Fibroblast of lung (primary cell): ENCODE measurements at regions not wholly inside any gene's neighbourhood (a gene's known extent, or its start where the extent isn't known, plus 50 kb on each side); places are given as distances from the start of the nearest gene placed in this dataset.

Experiments used
- EZH2 ChIP-seq: IDR thresholded peaks from 2 replicates; pipeline ENCODE4 v1.5.1; 2012; ENCODE audit warnings: low read length, control low read depth, mild to moderate bottlenecking; ENCODE audit errors: missing control alignments
- TF ChIP-seq, protein P1 (sequence below), 2 donors: IDR thresholded peaks in 1 of 2; conservative IDR thresholded peaks in 1 of 2; 1 replicate in 1 of 2; 2 replicates in 1 of 2; pipeline ENCODE4 v1.5.1; 2011 to 2012; ENCODE audit warnings: low read length in 2 of 2, control low read depth in 1 of 2, inconsistent platforms in 1 of 2, low read depth in 1 of 2, mild to moderate bottlenecking in 1 of 2

DNA sequence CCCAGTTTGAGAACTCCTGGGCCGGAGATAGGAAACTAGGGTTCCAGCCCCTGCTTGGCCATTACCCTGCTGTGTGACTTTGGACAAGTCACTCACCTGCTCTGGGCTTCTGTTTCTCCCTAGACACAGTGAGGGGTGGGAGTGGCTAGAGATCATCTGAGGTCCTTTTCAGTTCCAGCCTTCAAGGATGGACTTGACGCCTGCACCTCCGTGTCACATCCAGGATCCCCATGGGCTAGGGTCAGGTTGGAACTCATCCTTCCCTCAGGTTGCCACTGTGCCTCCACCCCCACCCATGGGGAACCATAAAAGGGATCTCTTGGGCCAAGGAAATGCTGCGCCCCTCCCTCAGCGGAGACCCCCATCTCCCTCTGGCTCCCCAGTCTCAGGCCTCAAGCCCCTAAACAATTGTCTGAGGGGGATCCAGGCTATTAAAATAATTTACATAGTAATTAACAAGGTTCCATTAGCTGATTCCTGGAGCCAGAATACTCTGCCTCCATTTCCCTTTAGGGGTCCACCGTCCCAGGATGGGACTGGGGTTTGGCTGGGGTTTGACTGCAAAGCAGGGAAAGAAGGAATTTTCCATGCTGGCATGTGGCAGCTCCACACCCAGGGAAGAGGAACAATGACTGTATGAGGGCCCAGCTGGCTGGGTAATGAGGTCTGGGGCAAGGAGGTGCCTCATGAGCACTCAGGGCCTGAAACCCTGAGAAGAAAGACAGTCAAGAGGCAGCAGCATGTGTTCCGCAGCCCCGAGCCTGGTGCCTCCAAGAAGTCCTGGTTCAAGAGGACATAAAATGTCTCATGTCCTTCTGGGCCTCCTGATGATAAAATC lies 177.7 kb downstream of the SMAD6 start:
- TF ChIP-seq, protein P1, sequence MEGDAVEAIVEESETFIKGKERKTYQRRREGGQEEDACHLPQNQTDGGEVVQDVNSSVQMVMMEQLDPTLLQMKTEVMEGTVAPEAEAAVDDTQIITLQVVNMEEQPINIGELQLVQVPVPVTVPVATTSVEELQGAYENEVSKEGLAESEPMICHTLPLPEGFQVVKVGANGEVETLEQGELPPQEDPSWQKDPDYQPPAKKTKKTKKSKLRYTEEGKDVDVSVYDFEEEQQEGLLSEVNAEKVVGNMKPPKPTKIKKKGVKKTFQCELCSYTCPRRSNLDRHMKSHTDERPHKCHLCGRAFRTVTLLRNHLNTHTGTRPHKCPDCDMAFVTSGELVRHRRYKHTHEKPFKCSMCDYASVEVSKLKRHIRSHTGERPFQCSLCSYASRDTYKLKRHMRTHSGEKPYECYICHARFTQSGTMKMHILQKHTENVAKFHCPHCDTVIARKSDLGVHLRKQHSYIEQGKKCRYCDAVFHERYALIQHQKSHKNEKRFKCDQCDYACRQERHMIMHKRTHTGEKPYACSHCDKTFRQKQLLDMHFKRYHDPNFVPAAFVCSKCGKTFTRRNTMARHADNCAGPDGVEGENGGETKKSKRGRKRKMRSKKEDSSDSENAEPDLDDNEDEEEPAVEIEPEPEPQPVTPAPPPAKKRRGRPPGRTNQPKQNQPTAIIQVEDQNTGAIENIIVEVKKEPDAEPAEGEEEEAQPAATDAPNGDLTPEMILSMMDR (conservative IDR thresholded peaks at IDR 0.05 in 1 of 2, IDR thresholded peaks at IDR 0.05 in 1 of 2; ENCODE audit: low read depth in 1 of 2, low read length in 2 of 2): no peak
- TF ChIP-seq EZH2: no peak
